ENCODE measurements at regions not wholly inside any gene's neighbourhood (a gene's known extent, or its start where the extent isn't known, plus 50 kb on each side); places are given as distances from the start of the nearest gene placed in this dataset.
"Not testable (repeated sequence)": the region's sequence is repeated elsewhere in the genome, so short reads cannot be mapped to it uniquely, and the experiment has no call there.

DNA sequence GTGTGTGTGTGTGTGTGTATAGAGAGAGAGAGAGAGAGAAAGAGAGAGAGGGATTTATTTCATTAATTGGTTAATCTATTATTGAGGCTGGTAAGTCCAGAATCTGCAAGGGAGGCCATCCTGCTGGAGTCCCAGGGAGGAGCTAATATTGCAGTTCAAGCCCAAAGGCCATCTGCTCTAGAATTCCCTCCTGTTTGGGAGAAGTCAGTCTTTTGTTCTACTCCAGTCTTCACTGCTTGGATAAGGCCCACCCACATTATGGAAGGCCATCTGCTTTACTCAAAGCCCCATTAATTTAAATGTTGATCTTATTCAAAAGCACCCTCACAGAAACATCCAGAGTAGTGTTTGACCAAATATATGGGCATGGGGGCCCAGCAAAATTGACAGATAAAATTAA, 317.5 kb upstream of the RASGEF1B start:
- Mint-ChIP-seq H3K9me3 (no peaks in the 10 kb centered on the region), H3K4me3 (ENCODE audit: low read depth) (no peak overlapping the region), H3K4me1 (ENCODE audit: low read depth) (peaks cover 12% of the 10 kb centered on the region), H3K36me3 (ENCODE audit: low read depth) (no peaks in the 10 kb centered on the region), H3K27ac (no peak overlapping the region), H3K27me3 (ENCODE audit: low read depth) (no peaks in the 10 kb centered on the region)
- no peak for DNase-seq (ENCODE audit: low spot score)
- intact Hi-C loops (cut with micrococcal nuclease) = no loop called here

DNA sequence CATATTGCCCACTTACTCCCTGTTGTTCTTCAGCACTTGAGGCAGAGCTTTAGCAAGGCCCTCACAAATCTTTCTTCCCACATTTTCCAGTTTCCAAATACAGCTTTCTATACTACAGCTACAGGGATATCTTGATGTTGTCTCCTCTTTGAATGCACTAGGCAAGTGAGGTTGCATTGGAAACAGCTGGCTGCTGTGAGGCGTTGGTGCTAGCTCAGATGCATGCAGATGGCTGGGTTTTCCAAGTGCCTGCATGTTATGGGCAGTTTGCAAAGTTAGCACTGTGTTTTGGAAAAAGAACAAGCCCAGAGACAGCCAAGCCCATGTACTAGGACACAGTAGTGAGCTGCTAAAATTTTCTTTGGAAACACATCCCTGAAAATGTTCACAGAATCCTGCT, 315.1 kb upstream of the RASGEF1B start:
- H3K36me3 Mint-ChIP-seq (ENCODE audit: low read depth) = no peaks in the 10 kb centered on the region
- no peak overlapping the region for H3K4me3 Mint-ChIP-seq (ENCODE audit: low read depth)
- intact Hi-C loops (cut with micrococcal nuclease) = no loop called here
- no peak overlapping the region for H3K27ac Mint-ChIP-seq
- peaks cover 12% of the 10 kb centered on the region for H3K4me1 Mint-ChIP-seq (ENCODE audit: low read depth)
- no peaks in the 10 kb centered on the region for H3K9me3 Mint-ChIP-seq
- no peak for DNase-seq (ENCODE audit: low spot score)
- H3K27me3 Mint-ChIP-seq (ENCODE audit: low read depth) = no peaks in the 10 kb centered on the region

GRCh38 chr4:81786063-81786763, 314.5 kb upstream of the RASGEF1B start:
- Mint-ChIP-seq H3K36me3 (ENCODE audit: low read depth) (no peaks in the 10 kb centered on the region), H3K4me3 (ENCODE audit: low read depth) (no peak overlapping the region)

DNA sequence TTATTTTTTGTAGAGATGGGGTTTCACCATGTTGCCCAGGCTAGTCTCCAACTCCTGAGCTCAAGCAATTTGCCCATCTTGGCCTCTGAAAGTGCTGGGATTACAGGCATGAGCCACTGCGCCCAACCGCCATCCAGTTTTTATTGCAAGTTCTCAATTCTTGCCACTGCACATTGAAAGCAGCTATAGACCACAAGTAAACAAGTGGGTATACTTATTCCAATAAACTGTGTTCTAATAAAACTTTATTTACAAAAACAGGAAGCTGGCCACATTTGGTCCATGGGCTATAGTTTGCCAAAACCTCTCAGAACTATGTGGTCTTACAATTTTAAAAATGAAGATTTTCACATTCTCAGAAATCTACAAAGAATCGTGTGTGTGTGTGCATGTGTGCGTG, 313.6 kb upstream of the RASGEF1B start:
- no peak for DNase-seq (ENCODE audit: low spot score)
- Mint-ChIP-seq H3K27ac (no peak overlapping the region), H3K4me3 (ENCODE audit: low read depth) (no peak overlapping the region), H3K9me3 (no peaks in the 10 kb centered on the region), H3K4me1 (ENCODE audit: low read depth) (peaks cover 12% of the 10 kb centered on the region), H3K27me3 (ENCODE audit: low read depth) (no peaks in the 10 kb centered on the region), H3K36me3 (ENCODE audit: low read depth) (no peaks in the 10 kb centered on the region)
- intact Hi-C loops (cut with micrococcal nuclease) = no loop called here

More at GRCh38 chr4:81786063-81786763, 314.5 kb upstream of the RASGEF1B start:
- no peak overlapping the region for H3K27ac Mint-ChIP-seq
- no peaks in the 10 kb centered on the region for H3K9me3 Mint-ChIP-seq
- no peak for DNase-seq (ENCODE audit: low spot score)
- H3K27me3 Mint-ChIP-seq (ENCODE audit: low read depth) = no peaks in the 10 kb centered on the region
- H3K4me1 Mint-ChIP-seq (ENCODE audit: low read depth) = peaks cover 12% of the 10 kb centered on the region
- intact Hi-C loops (cut with micrococcal nuclease) = no loop called here

- Mint-ChIP-seq H3K4me3 (ENCODE audit: low read depth) (no peak overlapping the region), H3K36me3 (ENCODE audit: low read depth) (no peaks in the 10 kb centered on the region), H3K27ac (no peak overlapping the region), H3K4me1 (ENCODE audit: low read depth) (peaks cover 12% of the 10 kb centered on the region), H3K27me3 (ENCODE audit: low read depth) (no peaks in the 10 kb centered on the region), H3K9me3 (no peaks in the 10 kb centered on the region)
- DNase-seq (ENCODE audit: low spot score) = no peak
- intact Hi-C loops (cut with micrococcal nuclease) = no loop called here
Observed at GRCh38 chr4:81783558-81783957, 311.9 kb upstream of the RASGEF1B start.

GRCh38 chr4:81781799-81782198, 310.1 kb upstream of the RASGEF1B start:
- H3K27me3 Mint-ChIP-seq (ENCODE audit: low read depth) = no peaks in the 10 kb centered on the region
- no peak overlapping the region for H3K4me3 Mint-ChIP-seq (ENCODE audit: low read depth)
- intact Hi-C loops (cut with micrococcal nuclease) = no loop called here
- peaks cover 12% of the 10 kb centered on the region for H3K4me1 Mint-ChIP-seq (ENCODE audit: low read depth)
- H3K27ac Mint-ChIP-seq = no peak overlapping the region
- H3K36me3 Mint-ChIP-seq (ENCODE audit: low read depth) = no peaks in the 10 kb centered on the region
- no peak for DNase-seq (ENCODE audit: low spot score)
- H3K9me3 Mint-ChIP-seq = peaks cover 10% of the 10 kb centered on the region

GRCh38 chr4:81777718-81778117, 306.0 kb upstream of the RASGEF1B start:
- intact Hi-C loops (cut with micrococcal nuclease); H3K36me3 Mint-ChIP-seq (ENCODE audit: low read depth); H3K4me3 Mint-ChIP-seq (ENCODE audit: low read depth); DNase-seq (ENCODE audit: low spot score); H3K4me1 Mint-ChIP-seq (ENCODE audit: low read depth); H3K27me3 Mint-ChIP-seq (ENCODE audit: low read depth); H3K27ac Mint-ChIP-seq: not testable (repeated sequence)
- H3K9me3 Mint-ChIP-seq = peaks cover 10% of the 10 kb centered on the region

- Mint-ChIP-seq H3K27ac (no peak overlapping the region), H3K27me3 (ENCODE audit: low read depth) (no peaks in the 10 kb centered on the region), H3K4me3 (ENCODE audit: low read depth) (no peak overlapping the region), H3K4me1 (ENCODE audit: low read depth) (peaks cover 2% of the 10 kb centered on the region), H3K36me3 (ENCODE audit: low read depth) (no peaks in the 10 kb centered on the region), H3K9me3 (peaks cover 10% of the 10 kb centered on the region)
- DNase-seq (ENCODE audit: low spot score) = no peak
- intact Hi-C loops (cut with micrococcal nuclease) = no loop called here
Observed at GRCh38 chr4:81776794-81777193, 305.1 kb upstream of the RASGEF1B start.

DNA sequence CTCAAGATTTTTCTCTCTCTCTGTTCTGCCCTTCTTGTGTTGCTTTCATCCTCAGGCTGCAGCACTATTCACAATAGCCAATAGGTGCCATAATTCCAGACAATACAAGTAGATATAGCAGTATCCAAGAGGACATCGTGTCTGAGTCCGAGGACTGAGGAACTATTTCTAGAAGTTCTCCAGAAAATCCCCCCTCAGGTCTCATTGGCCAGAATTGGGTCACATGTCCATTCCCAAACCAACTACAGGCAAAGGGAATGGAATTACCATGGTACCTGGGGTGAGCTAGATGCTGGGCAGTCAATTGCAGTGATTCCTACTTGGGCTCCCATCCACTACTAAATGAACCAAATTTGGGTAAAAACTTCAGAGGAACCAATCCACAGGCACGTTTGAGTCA, 301.9 kb upstream of the RASGEF1B start:
- intact Hi-C loops (cut with micrococcal nuclease) = no loop called here
- H3K36me3 Mint-ChIP-seq (ENCODE audit: low read depth) = no peaks in the 10 kb centered on the region
- no peaks in the 10 kb centered on the region for H3K27me3 Mint-ChIP-seq (ENCODE audit: low read depth)
- no peak overlapping the region for H3K27ac Mint-ChIP-seq
- H3K9me3 Mint-ChIP-seq = peaks cover 10% of the 10 kb centered on the region
- no peak for DNase-seq (ENCODE audit: low spot score)
- H3K4me1 Mint-ChIP-seq (ENCODE audit: low read depth) = peaks cover 3% of the 10 kb centered on the region
- no peak overlapping the region for H3K4me3 Mint-ChIP-seq (ENCODE audit: low read depth)

GRCh38 chr4:81771721-81772120, 300.0 kb upstream of the RASGEF1B start:
- Mint-ChIP-seq H3K4me1 (ENCODE audit: low read depth) (peaks cover 3% of the 10 kb centered on the region), H3K9me3 (no peaks in the 10 kb centered on the region), H3K4me3 (ENCODE audit: low read depth) (no peak overlapping the region), H3K36me3 (ENCODE audit: low read depth) (no peaks in the 10 kb centered on the region), H3K27me3 (ENCODE audit: low read depth) (peaks cover 3% of the 10 kb centered on the region), H3K27ac (no peak overlapping the region)
- DNase-seq (ENCODE audit: low spot score) = no peak
- intact Hi-C loops (cut with micrococcal nuclease) = no loop called here

- Mint-ChIP-seq H3K4me1 (ENCODE audit: low read depth) (peaks cover 3% of the 10 kb centered on the region), H3K4me3 (ENCODE audit: low read depth) (no peak overlapping the region), H3K27me3 (ENCODE audit: low read depth) (peaks cover 3% of the 10 kb centered on the region), H3K9me3 (no peaks in the 10 kb centered on the region), H3K36me3 (ENCODE audit: low read depth) (no peaks in the 10 kb centered on the region), H3K27ac (no peak overlapping the region)
- intact Hi-C loops (cut with micrococcal nuclease) = no loop called here
- DNase-seq (ENCODE audit: low spot score) = no peak
Observed at GRCh38 chr4:81769244-81769643, 297.5 kb upstream of the RASGEF1B start.

DNA sequence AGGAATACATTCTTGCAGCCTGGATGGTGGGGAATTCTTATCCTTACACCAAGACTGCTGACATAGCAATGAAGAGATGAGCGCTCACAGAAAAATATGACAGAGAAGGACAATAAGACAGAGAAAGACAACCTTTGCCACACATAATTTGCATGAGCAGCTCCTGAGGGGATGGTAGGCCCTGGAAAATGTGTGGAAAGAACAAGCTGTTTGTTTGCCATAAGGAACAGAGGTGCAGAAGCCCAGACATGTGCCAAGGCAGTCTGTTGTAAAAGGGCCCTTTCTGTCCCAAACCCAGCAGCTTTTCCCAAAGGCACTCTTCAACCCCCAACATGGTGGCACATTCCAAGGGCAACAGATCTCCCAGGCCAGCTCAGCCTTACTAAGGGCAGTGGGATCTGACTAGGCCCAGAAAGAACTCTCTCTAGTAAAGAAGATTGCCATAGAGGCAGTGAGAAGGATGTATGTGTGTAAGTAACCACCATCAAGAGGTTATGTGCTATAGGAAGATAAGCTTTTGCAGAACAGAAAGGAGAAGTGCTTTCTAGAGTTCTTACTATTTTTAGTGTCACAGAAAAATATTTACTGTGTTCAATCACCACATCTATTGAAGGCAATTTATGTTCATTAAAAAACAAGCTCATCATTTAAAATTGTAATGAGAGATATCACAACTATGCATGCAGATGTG, 287.0 kb upstream of the RASGEF1B start:
- no peak overlapping the region for H3K27ac Mint-ChIP-seq
- intact Hi-C loops (cut with micrococcal nuclease) = no loop called here
- DNase-seq (ENCODE audit: low spot score) = no peak
- H3K4me1 Mint-ChIP-seq (ENCODE audit: low read depth) = peaks cover 7% of the 10 kb centered on the region
- no peaks in the 10 kb centered on the region for H3K27me3 Mint-ChIP-seq (ENCODE audit: low read depth)
- no peaks in the 10 kb centered on the region for H3K36me3 Mint-ChIP-seq (ENCODE audit: low read depth)
- no peak overlapping the region for H3K4me3 Mint-ChIP-seq (ENCODE audit: low read depth)
- no peaks in the 10 kb centered on the region for H3K9me3 Mint-ChIP-seq

- no peak overlapping the region for H3K27ac Mint-ChIP-seq
- intact Hi-C loops (cut with micrococcal nuclease) = no loop called here
- H3K9me3 Mint-ChIP-seq = no peaks in the 10 kb centered on the region
- DNase-seq (ENCODE audit: low spot score) = no peak
- H3K36me3 Mint-ChIP-seq (ENCODE audit: low read depth) = no peaks in the 10 kb centered on the region
- no peak overlapping the region for H3K4me3 Mint-ChIP-seq (ENCODE audit: low read depth)
- H3K27me3 Mint-ChIP-seq (ENCODE audit: low read depth) = no peaks in the 10 kb centered on the region
- H3K4me1 Mint-ChIP-seq (ENCODE audit: low read depth) = peaks cover 7% of the 10 kb centered on the region
Observed at GRCh38 chr4:81757691-81758090, 286.0 kb upstream of the RASGEF1B start.

Measured in activated T-helper 2 cell treated with anti-CD3 and anti-CD28 coated beads, Interferon-gamma antibody, Interleukin-2, Interleukin-4, amounts not matched to agents 10 μg/mL and 5 μg/mL and 100 μg/mL, durations not matched to agents 14 hours and 24 hours and 36 hours (primary cell).